ENCODE measurements at regions not wholly inside any gene's neighbourhood (a gene's known extent, or its start where the extent isn't known, plus 50 kb on each side); places are given as distances from the start of the nearest gene placed in this dataset.

DNA sequence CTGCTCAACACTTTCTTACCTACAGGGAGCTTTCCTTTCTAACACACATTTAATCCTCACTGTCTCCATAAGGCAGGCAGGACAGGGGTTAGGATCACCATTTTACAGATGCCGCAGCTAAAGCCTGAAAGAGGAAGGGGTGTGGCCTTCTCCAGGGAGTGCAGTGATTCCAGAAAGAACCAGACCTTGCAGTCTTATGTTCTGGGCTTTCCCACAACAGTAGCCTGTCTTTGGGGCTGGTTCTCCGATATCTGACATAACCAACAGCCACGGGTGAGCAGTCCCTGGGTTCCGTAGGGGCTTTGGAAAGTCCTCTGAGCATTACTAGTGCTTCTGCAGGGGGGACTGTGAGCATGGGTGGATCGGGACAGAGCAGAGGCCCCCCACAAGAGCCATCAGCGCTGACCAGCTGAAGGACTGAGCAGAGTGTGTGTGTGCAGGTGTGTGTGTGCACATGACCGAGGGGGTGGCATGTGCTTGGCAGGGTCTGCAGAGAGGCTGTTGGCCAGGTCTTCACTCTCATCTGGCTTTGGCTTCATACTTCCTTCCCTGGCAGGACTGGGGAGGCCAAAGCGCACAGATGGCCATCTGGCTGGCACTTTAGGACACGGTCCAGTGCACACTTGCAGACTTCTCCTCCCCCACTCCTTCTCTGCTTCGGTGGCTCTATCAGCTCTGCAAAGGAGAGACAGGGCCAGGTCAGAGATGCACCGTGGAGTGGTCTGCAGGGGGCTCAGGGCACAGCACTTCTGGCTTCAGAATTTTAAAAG, 400.3 kb downstream of the RPS24 start:
- H3K27me3 Mint-ChIP-seq (ENCODE audit: unreplicated experiment) = peaks cover 8% of the 10 kb centered on the region
- DNase-seq (ENCODE audit: low spot score) = no peak
- H3K4me1 Mint-ChIP-seq (ENCODE audit: unreplicated experiment) = peaks cover 43% of the 10 kb centered on the region
- no peaks in the 10 kb centered on the region for H3K9me3 Mint-ChIP-seq (ENCODE audit: unreplicated experiment)
- no peak overlapping the region for H3K4me3 Mint-ChIP-seq (ENCODE audit: unreplicated experiment)
- no peak for TF ChIP-seq CTCF (IDR thresholded peaks at IDR 0.05; ENCODE audit: unreplicated experiment)
- H3K27ac Mint-ChIP-seq (ENCODE audit: unreplicated experiment) = no peak overlapping the region
- no peaks in the 10 kb centered on the region for H3K36me3 Mint-ChIP-seq (ENCODE audit: low read depth, unreplicated experiment)

DNA sequence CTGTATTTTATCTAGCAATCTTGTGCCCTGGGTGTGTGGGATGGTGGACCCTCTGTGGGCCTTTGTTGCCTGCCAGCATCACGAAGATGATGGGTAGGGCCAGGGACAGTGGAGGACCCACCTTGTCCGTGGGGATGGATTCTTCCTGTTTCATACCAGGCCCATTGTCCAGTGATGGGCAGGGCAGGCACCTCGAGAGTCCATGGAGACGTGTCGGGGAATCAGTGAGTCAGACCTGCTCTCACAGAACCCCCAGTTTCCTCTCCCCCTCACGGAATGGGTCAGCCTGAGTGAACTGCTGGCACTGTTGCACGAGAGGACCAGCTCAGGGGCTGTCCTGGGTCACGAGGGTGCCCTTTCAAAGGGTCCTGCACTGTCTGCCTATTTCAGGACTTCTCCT, 401.2 kb downstream of the RPS24 start:
- H3K9me3 Mint-ChIP-seq (ENCODE audit: unreplicated experiment) = no peaks in the 10 kb centered on the region
- DNase-seq (ENCODE audit: low spot score) = no peak
- peaks cover 49% of the 10 kb centered on the region for H3K4me1 Mint-ChIP-seq (ENCODE audit: unreplicated experiment)
- H3K4me3 Mint-ChIP-seq (ENCODE audit: unreplicated experiment) = no peak overlapping the region
- H3K27ac Mint-ChIP-seq (ENCODE audit: unreplicated experiment) = no peak overlapping the region
- no peaks in the 10 kb centered on the region for H3K36me3 Mint-ChIP-seq (ENCODE audit: low read depth, unreplicated experiment)
- TF ChIP-seq CTCF (IDR thresholded peaks at IDR 0.05; ENCODE audit: unreplicated experiment) = no peak
- peaks cover 8% of the 10 kb centered on the region for H3K27me3 Mint-ChIP-seq (ENCODE audit: unreplicated experiment)

DNA sequence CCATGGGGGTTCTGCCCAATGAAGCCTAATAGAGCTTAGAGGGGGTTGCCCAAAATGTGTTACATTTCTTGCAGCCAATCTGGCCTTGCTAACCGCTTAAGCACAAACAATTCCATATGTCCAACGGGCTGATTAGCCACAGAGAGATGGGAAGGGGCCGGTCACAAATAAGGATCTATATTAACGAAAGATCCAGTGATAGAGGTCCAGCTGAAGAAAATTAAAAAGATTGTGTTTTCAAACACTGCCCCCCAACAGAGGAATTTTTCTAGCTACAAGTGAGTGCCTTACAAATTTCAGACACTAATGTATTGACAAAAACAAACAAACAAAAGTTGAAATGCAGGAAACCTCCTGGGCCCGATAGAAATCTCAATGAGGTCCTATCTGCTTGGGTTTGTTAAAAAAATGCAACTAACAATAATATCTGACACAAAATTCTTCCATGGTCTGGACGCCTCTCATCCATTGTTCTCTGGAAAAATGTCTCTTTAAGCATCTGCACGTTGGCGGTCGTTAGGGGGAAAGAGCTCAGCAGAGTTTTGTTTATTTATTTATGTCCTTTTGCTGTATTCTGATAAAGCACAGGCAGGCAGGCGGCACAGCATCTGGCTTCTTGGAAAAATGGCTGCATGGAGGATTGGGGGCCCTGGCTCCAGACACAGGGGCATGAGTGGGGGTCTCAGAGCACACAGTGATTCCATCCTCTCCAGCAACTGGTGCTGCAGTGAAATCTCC, 402.0 kb downstream of the RPS24 start:
- H3K9me3 Mint-ChIP-seq (ENCODE audit: unreplicated experiment) = no peaks in the 10 kb centered on the region
- peaks cover 49% of the 10 kb centered on the region for H3K4me1 Mint-ChIP-seq (ENCODE audit: unreplicated experiment)

DNA sequence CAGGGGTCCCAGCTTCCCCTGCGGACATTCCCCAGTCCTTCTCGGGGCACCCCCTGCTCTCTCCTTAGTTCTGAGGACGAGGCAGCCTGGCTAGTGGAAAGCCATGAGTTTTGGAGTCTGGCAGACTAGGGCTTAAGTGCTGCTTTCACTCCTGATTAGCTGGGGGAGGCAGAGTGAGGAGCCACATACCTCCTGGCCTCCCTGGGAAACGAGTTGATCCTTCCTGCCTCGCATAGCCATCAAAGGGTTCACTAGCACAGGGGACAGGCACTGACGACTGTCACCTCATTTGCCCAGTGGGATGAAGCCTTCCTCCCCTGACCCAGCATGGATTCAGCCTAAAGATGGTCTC, 402.5 kb downstream of the RPS24 start:
- Mint-ChIP-seq H3K4me3 (ENCODE audit: unreplicated experiment) (no peak overlapping the region), H3K9me3 (ENCODE audit: unreplicated experiment) (no peaks in the 10 kb centered on the region)

More for the DNA sequence above, 402.0 kb downstream of the RPS24 start:
- Mint-ChIP-seq H3K27ac (ENCODE audit: unreplicated experiment) (peak overlapping the region; percentile 40), H3K36me3 (ENCODE audit: low read depth, unreplicated experiment) (no peaks in the 10 kb centered on the region), H3K27me3 (ENCODE audit: unreplicated experiment) (peaks cover 8% of the 10 kb centered on the region), H3K4me3 (ENCODE audit: unreplicated experiment) (peak overlapping the region; percentile 24)
- TF ChIP-seq CTCF (IDR thresholded peaks at IDR 0.05; ENCODE audit: unreplicated experiment) = no peak
- DNase-seq (ENCODE audit: low spot score) = no peak

More for the DNA sequence above, 402.5 kb downstream of the RPS24 start:
- Mint-ChIP-seq H3K4me1 (ENCODE audit: unreplicated experiment) (peaks cover 49% of the 10 kb centered on the region), H3K36me3 (ENCODE audit: low read depth, unreplicated experiment) (no peaks in the 10 kb centered on the region), H3K27ac (ENCODE audit: unreplicated experiment) (peak overlapping the region; percentile 67), H3K27me3 (ENCODE audit: unreplicated experiment) (peaks cover 8% of the 10 kb centered on the region)
- no peak for DNase-seq (ENCODE audit: low spot score)
- TF ChIP-seq CTCF (IDR thresholded peaks at IDR 0.05; ENCODE audit: unreplicated experiment) = no peak
